H9 (cell line): ENCODE measurements at regions not wholly inside any gene's neighbourhood (a gene's known extent, or its start where the extent isn't known, plus 50 kb on each side); places are given as distances from the start of the nearest gene placed in this dataset.

Source experiments
- DNase-seq: peaks from one replicate; pipeline ENCODE4 v3.0.0-alpha.2; 2017
- H2AFZ ChIP-seq: one replicate; pipeline ENCODE4 v1.6.1; 2013; ENCODE audit warnings: mild to moderate bottlenecking, low read length, control low read depth, moderate library complexity
- H2AK5ac ChIP-seq: 2 replicates; pipeline ENCODE4 v1.6.1; 2013; ENCODE audit warnings: low read length, control low read depth, mixed read lengths; ENCODE audit not compliant: insufficient read length
- H2BK120ac ChIP-seq: one replicate; pipeline ENCODE4 v1.6.1; 2013; ENCODE audit warnings: low read depth, mild to moderate bottlenecking, low read length, control low read depth, inconsistent platforms; ENCODE audit not compliant: poor library complexity, severe bottlenecking
- H2BK12ac ChIP-seq: 2 replicates; pipeline ENCODE4 v1.6.1; 2013; ENCODE audit warnings: low read length, control low read depth, mixed read lengths, low read depth; ENCODE audit not compliant: insufficient read length
- H2BK15ac ChIP-seq: 2 replicates; pipeline ENCODE4 v1.6.1; 2013; ENCODE audit warnings: low read depth, low read length, control low read depth
- H2BK20ac ChIP-seq: one replicate; pipeline ENCODE4 v1.6.1; 2013; ENCODE audit warnings: low read depth, mild to moderate bottlenecking, low read length, control low read depth, inconsistent platforms; ENCODE audit not compliant: poor library complexity, severe bottlenecking
- H2BK5ac ChIP-seq: 2 replicates; pipeline ENCODE4 v1.6.1; 2013; ENCODE audit warnings: low read length, control low read depth, mixed read lengths; ENCODE audit not compliant: insufficient read length
- H3K14ac ChIP-seq: 2 replicates; pipeline ENCODE4 v1.6.1; 2013; ENCODE audit warnings: low read length, control low read depth; ENCODE audit not compliant: insufficient read depth
- H3K18ac ChIP-seq: 2 replicates; pipeline ENCODE4 v1.6.1; 2013; ENCODE audit warnings: low read depth, mild to moderate bottlenecking, mixed read lengths, low read length, control low read depth; ENCODE audit not compliant: insufficient read length
- H3K23ac ChIP-seq: 2 replicates; pipeline ENCODE4 v1.6.1; 2013; ENCODE audit warnings: low read length, control low read depth, mixed read lengths, low read depth; ENCODE audit not compliant: insufficient read length
- H3K23me2 ChIP-seq: 2 replicates; pipeline ENCODE4 v1.6.1; 2013; ENCODE audit warnings: low read depth, mild to moderate bottlenecking, mixed read lengths, low read length, control low read depth; ENCODE audit not compliant: insufficient read length, poor library complexity, severe bottlenecking
- H3K27ac ChIP-seq: 2 replicates; pipeline ENCODE4 v1.5.1; 2013; ENCODE audit warnings: low read length, control low read depth, mixed read lengths, low read depth; ENCODE audit not compliant: insufficient read length
- H3K27me3 ChIP-seq: 2 replicates; pipeline ENCODE4 v1.6.1; 2013; ENCODE audit warnings: low read length, control low read depth, inconsistent platforms; ENCODE audit not compliant: insufficient read depth
- H3K4ac ChIP-seq: 2 replicates; pipeline ENCODE4 v1.6.1; 2013; ENCODE audit warnings: low read depth, mild to moderate bottlenecking, control low read depth, inconsistent platforms, low read length, moderate library complexity
- H3K4me1 ChIP-seq: 2 replicates; pipeline ENCODE4 v1.6.1; 2013; ENCODE audit warnings: low read length, control low read depth, inconsistent platforms; ENCODE audit not compliant: insufficient read depth
- H3K4me2 ChIP-seq: 2 replicates; pipeline ENCODE4 v1.6.1; 2013; ENCODE audit warnings: low read length, control low read depth, mixed read lengths; ENCODE audit not compliant: insufficient read length, insufficient read depth
- H3K56ac ChIP-seq: 2 replicates; pipeline ENCODE4 v1.6.1; 2013; ENCODE audit warnings: low read depth, mild to moderate bottlenecking, mixed read lengths, low read length, control low read depth; ENCODE audit not compliant: insufficient read length
- H3K79me1 ChIP-seq: 2 replicates; pipeline ENCODE4 v1.6.1; 2013; ENCODE audit warnings: low read depth, mild to moderate bottlenecking, moderate library complexity, low read length, control low read depth, inconsistent platforms; ENCODE audit not compliant: insufficient read depth, poor library complexity, severe bottlenecking
- H3K79me2 ChIP-seq: 2 replicates; pipeline ENCODE4 v1.6.1; 2013; ENCODE audit warnings: low read length, control low read depth, inconsistent platforms; ENCODE audit not compliant: insufficient read depth
- H3K9ac ChIP-seq: 2 replicates; pipeline ENCODE4 v1.6.1; 2013; ENCODE audit warnings: low read length, control low read depth, mixed read lengths; ENCODE audit not compliant: insufficient read length; ENCODE audit errors: extremely low read depth
- H3K9me3 ChIP-seq: one replicate; pipeline ENCODE4 v1.6.1; 2013; ENCODE audit warnings: low read depth, low read length, inconsistent platforms; ENCODE audit not compliant: control insufficient read depth
- H3T11ph ChIP-seq: one replicate; pipeline ENCODE4 v1.6.1; 2013; ENCODE audit warnings: mild to moderate bottlenecking, low read length, control low read depth, inconsistent platforms
- H4K20me1 ChIP-seq: one replicate; pipeline ENCODE4 v1.6.1; 2013; ENCODE audit not compliant: control insufficient read depth, insufficient read length, insufficient read depth
- H4K5ac ChIP-seq: 2 replicates; pipeline ENCODE4 v1.6.1; 2013; ENCODE audit warnings: low read depth, mild to moderate bottlenecking, mixed read lengths, low read length, control low read depth; ENCODE audit not compliant: insufficient read length
- H4K8ac ChIP-seq: replicated peaks from 2 replicates; pipeline ENCODE4 v1.6.1; 2013; ENCODE audit warnings: low read length, control low read depth, mixed read lengths, low read depth; ENCODE audit not compliant: insufficient read length
- H4K91ac ChIP-seq: 2 replicates; pipeline ENCODE4 v1.6.1; 2013; ENCODE audit warnings: low read depth, mild to moderate bottlenecking, moderate library complexity, mixed read lengths, low read length, control low read depth; ENCODE audit not compliant: insufficient read length
- H3K27ac Mint-ChIP-seq, 3 experiments: 2 replicates in 2 of 3; 3 replicates in 1 of 3; pipeline ENCODE4 v1.8.0; 2020 to 2021; ENCODE audit warnings: mixed read lengths in 3 of 3, mild to moderate bottlenecking in 1 of 3, moderate library complexity in 1 of 3
- H3K27me3 Mint-ChIP-seq: 2 replicates; pipeline ENCODE4 v1.8.0; 2021; ENCODE audit warnings: low read depth, mild to moderate bottlenecking, moderate library complexity, mixed read lengths
- H3K36me3 Mint-ChIP-seq, 3 experiments: 2 replicates in 2 of 3; 3 replicates in 1 of 3; pipeline ENCODE4 v1.8.0; 2020 to 2021; ENCODE audit warnings: low read depth in 3 of 3, mixed read lengths in 3 of 3; ENCODE audit not compliant: insufficient read depth in 1 of 3
- H3K4me1 Mint-ChIP-seq, 2 experiments: 2 replicates each; pipeline ENCODE4 v1.8.0; 2020; ENCODE audit warnings: mixed read lengths in 2 of 2
- H3K4me3 Mint-ChIP-seq, 2 experiments: 2 replicates in 1 of 2; 3 replicates in 1 of 2; pipeline ENCODE4 v1.8.0; 2020 to 2021; ENCODE audit warnings: mild to moderate bottlenecking in 2 of 2, mixed read lengths in 2 of 2, moderate library complexity in 1 of 2
- H3K9me3 Mint-ChIP-seq, 2 experiments: 2 replicates in 1 of 2; 3 replicates in 1 of 2; pipeline ENCODE4 v1.8.0; 2020; ENCODE audit warnings: mild to moderate bottlenecking in 2 of 2, mixed read lengths in 2 of 2, moderate library complexity in 1 of 2
- CTCF ChIP-seq: fragments of 200-600 bp; sonication (generic); conservative IDR thresholded peaks from 3 replicates; pipeline ENCODE4 v1.8.0; 2021; ENCODE audit warnings: antibody characterized with exemption, mild to moderate bottlenecking
- WGBS: extraction: QIAGEN DNeasy Blood & Tissue Kit; methylation state at CpG from one replicate; pipeline ENCODE4 v1.1.7; 2013; ENCODE audit warnings: missing lambda C conversion rate, low lambda C conversion rate, mixed read lengths; ENCODE audit not compliant: insufficient read length; ENCODE audit errors: extremely low coverage; 5-methylcytosine and 5-hydroxymethylcytosine counted together

GRCh38 chr1:209341146-209341545 is 242.4 kb upstream of the CAMK1G start:
- Mint-ChIP-seq H3K27ac (no peak overlapping the region), H3K27me3 (no peaks in the 10 kb centered on the region; the same call in 1 of the 2 replicates), H3K9me3 (no peaks in the 10 kb centered on the region), H3K4me1 (peaks cover 0 to 15% of the 10 kb centered on the region in 2 experiments; a peak in 3 of 4 replicates), H3K36me3 (no peaks in the 10 kb centered on the region), H3K4me3 (no peak overlapping the region)
- H4K5ac ChIP-seq = no peak overlapping the region
- no peak overlapping the region for H3T11ph ChIP-seq
- no peak overlapping the region for H2AK5ac ChIP-seq
- no peak overlapping the region for H3K27ac ChIP-seq
- no peaks in the 10 kb centered on the region for H3K23me2 ChIP-seq
- no peak overlapping the region for H2BK5ac ChIP-seq
- no peaks in the 10 kb centered on the region for H3K4me1 ChIP-seq
- no peak overlapping the region for H3K56ac ChIP-seq
- no peak overlapping the region for H3K14ac ChIP-seq
- no peak for DNase-seq
- no peak overlapping the region for H2AFZ ChIP-seq
- no peak overlapping the region for H4K8ac ChIP-seq
- H3K23ac ChIP-seq = no peak overlapping the region
- H2BK20ac ChIP-seq = no peak overlapping the region
- H4K20me1 ChIP-seq = no peaks in the 10 kb centered on the region
- no peaks in the 10 kb centered on the region for H3K79me2 ChIP-seq
- H3K9me3 ChIP-seq = no peaks in the 10 kb centered on the region
- TF ChIP-seq CTCF = no peak
- no peak overlapping the region for H3K4ac ChIP-seq
- no peak overlapping the region for H3K9ac ChIP-seq
- H4K91ac ChIP-seq = no peak overlapping the region
- H3K79me1 ChIP-seq = no peaks in the 10 kb centered on the region
- no peak overlapping the region for H2BK120ac ChIP-seq
- no CpG with 5 or more reads among the region's 4 CpGs for WGBS
- H3K18ac ChIP-seq = no peak overlapping the region
- H3K4me2 ChIP-seq = no peak overlapping the region
- H2BK12ac ChIP-seq = no peak overlapping the region
- no peak overlapping the region for H2BK15ac ChIP-seq
- no peaks in the 10 kb centered on the region for H3K27me3 ChIP-seq
